NCI-H2107 treated with DMSO at 0.1 percent for 48 hours (cell line): ENCODE measurements at regions not wholly inside any gene's neighbourhood (a gene's known extent, or its start where the extent isn't known, plus 50 kb on each side); places are given as distances from the start of the nearest gene placed in this dataset.

ENCODE experiments used
- DNase-seq: peaks from one replicate; lab custom pipeline; 2025; ENCODE audit not compliant: unreplicated experiment; lab: John Stamatoyannopoulos, UW

DNA sequence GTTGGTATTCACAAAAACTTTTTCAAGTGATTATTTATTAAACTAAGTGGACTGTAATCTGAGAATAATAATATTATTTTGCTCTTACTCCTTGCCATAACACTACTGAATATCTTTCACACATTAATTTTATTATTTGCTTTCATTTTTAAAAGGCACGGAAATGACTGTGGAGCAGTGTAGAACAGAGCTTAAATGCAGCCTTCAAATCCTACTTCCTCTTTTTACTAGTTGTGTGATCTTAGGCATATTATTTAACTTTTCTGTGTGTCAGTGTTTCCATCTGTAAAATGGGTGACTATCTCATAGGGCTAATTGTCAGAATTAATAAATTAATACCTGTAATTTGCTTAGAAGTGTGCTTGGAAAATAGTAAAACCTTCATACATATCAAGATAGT lies 55.5 kb upstream of the SLC8A1 start:
- DNase-seq, result no peak

DNA sequence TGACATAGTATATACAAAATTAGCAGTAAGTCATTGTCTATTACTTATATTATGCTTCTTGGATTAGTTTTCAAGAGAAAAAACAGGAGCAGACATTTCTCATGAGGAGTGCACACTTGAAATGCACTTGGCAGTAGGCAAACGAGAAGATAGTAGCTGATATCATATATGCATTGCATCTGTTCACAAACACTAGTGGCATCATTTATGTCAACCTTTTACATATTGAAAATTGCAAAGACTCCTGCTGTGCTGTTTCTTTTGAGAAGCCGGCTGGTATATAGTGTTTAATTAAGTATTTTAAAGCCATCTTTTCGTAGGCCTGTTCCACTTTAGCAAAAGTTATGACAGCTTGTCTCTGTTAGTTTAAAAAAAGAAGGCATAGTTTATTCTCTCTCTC lies 58.4 kb upstream of the SLC8A1 start:
- DNase-seq, result no peak

DNA sequence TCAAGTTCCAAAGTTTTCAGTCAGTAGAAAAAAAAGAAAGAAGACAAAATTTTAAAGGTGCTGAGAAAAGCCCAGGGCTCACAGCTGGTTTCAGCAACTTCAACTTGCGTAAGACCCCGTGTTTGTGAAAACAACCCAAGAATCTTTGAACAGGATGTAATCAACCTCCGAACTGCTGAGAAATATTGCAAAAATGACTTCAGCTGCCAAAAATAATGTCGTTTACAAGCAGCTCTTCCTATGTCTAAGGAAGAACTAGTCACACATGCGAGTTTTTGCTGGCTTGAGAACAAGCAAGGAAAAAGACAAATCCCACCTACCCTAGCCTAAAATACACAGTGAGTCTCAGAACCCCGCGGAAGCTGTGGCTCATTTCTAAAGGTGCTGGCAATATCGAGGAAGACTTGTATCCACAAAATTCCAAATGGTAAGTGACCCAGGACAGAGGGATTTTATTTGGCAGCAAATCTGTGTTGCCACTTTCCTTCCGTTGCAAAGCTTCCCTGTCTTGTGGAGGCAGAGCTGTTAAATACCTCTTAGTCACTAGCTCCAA lies 59.8 kb upstream of the SLC8A1 start:
- DNase-seq, result no peak

DNA sequence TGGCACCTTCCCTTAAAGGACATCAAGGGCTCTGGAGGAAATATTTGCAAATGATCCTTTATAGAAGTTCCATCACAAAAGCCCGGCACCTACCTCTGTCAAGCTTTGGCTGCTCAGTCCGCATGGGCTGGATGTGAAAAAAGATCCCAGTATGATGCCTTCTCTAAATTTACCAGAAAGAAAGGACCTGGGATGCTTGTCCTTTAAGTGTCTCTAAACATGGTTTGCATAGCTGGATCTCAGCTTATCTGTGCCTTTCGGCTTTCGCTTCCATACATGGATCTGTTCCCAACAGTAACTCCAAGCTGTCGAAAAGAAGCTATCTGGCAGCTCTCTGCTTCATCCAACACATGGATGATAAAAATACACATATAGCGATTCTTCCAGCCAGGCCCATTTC lies 60.4 kb upstream of the SLC8A1 start:
- DNase-seq, result no peak

DNA sequence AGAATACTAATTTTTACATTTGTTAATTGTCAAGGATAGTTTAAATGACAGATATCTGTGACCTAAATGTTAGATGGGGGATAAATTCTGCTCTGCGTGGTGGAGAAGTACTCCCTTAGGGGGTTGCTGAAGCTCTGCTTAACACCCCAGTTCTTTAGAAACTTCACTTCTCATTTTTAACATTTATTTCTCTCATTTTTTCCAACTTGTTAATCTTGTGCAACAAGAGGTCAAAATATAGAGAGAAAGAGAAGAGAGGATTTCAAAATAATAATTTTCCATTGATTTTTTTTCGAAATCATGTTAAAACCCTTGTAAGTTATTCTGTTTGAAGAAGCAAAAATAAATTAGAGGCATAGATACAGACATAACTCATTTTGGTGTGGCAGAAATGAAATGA lies 61.3 kb upstream of the SLC8A1 start:
- DNase-seq, result no peak

DNA sequence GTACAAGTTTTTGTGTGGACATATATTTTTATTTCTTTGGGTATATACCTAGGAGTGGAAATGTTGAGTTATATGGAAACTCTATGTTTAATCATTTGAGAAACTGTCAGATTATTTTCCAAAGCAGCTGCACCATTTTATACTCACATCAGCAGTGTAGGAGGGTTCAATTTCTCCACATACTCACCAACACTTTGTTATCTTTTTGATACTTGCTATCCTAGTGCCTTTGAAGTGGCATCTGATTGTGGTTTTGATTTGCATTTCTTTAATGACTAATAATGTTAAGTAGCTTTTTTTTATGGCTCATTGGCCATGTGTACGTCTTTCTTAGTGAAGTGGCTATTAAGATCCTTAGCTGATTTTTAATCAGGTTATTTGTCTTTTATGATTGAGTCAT lies 64.7 kb upstream of the SLC8A1 start:
- DNase-seq, result no peak

DNA sequence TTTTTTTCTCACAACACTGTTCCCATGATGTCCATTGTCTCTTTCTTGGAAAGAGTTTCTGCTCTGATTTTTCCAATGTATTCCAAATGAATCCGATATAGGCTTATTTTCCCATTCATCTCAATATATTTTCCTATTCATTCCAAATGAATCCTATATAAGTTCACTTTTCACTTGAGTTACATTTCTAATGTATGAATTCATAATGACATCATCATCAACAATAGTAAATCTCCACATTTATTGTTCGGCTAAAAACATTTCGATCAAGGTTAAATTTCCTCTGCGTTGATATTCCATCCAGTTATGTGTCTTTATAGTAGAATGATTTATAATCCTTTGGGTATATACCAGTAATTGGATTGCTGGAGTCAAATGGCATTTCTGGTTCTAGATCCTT lies 76.7 kb upstream of the SLC8A1 start:
- no peak for DNase-seq

DNA sequence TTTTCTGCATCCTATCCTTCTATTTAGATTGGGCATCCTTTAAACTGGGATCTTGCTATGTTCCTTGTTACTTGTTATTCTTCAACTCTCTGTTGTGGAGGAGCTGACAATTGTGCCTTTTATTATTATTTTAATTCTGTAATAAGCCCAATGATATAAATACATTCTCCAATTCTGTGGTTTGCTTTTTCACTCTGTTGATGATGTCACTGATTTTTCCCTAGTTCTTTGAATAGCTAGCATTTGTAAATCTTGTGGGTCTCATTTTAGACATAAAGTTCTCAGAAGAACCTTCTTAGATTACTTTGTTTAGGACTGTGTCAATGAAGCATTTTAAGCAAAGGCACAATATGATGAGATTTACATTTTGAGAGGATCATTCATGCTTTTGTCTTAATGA lies 79.5 kb upstream of the SLC8A1 start:
- no peak for DNase-seq

DNA sequence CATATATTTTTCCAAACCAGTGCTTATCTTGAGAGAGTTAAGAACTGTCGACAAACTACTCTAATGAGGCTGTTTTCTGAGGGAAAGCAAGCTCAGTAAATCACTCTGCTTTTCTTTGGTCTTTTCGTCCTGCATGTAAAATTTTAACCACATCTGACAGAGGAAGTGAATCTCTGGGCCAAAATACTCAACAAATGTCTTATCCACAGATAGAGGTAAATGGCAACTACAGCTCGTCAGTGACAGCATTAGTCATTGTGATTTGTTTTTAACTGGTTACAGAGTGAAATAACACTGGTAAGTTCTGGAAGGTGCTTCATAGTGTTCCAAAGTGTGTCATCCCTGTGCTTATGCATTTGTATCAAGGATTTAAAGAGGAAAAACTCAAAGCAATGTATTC lies 82.6 kb upstream of the SLC8A1 start:
- DNase-seq, result no peak

DNA sequence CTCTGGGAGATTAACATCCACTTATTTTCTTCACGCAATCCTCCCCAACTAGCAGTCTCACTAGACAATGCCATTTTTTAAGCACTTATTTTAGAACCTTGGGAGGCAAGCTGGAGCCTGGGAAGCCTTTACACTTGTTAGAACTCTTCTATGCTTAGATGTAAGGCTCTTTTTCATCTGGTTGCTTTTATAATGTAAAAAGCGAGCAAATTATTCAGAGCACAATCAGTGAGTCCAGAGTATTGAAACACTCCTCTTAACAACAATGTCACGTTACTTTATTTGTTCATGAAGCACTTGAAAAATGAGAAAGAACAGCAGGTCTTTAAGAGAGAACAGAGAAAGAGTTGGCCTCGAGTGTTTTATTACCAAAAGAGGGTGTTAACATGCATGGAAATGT lies 84.1 kb upstream of the SLC8A1 start:
- DNase-seq, result peak; percentile 48

DNA sequence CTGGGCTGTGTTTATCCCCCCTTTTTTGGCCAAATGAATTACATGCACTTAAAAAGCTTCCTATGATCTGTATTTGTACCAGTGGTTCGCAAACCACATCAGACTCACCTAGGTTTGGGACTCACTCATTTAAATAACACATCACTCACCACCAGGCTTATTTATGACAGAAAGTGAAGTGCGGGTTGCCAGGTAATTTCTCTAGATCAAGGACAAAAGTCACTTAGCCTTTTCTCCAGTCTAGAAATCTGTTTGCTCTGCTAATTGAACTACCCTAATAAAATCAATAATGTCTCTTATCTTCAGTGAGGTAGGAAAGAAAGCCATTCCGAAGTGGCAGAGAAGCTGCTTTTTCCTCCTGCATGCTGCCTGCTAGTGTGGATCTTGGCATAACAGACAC lies 88.1 kb upstream of the SLC8A1 start:
- no peak for DNase-seq

DNA sequence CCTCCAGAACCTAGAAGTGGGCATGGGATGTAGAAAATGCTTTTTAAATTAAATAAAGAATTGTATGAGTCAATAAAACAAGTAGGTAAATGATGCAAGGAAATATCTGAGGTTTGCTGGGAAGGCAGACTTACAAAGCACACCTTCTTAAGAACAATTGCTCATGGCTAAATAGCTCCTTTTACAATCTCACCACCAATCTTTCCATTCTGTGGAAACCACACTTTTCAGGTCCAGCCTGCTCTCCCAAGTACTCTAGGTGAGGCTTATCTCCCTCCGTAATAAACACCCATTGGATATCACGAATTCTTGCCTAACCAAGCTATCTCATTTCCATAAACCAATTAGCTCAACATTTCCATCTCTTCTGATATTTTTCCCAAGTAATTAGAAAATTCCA lies 91.5 kb upstream of the SLC8A1 start:
- no peak for DNase-seq

DNA sequence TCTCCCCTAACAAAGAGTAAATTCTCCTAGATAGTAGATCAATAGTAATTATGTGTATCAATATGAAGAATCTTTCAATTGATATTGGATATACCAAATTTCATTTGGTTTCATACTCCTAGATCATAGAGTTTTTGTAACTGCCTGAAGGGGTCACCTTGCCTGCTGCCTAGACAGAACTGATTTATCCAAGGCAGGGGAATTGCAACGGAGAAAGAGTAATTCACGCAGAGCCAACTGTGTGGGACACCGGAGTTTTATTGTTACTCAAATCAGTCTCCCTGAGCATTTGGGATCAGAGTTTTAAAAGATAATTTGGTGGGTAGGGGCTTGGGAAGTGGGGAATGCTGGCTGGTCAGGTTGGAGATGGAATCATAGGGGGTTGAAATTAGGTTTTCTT lies 92.2 kb upstream of the SLC8A1 start:
- DNase-seq, result no peak

DNA sequence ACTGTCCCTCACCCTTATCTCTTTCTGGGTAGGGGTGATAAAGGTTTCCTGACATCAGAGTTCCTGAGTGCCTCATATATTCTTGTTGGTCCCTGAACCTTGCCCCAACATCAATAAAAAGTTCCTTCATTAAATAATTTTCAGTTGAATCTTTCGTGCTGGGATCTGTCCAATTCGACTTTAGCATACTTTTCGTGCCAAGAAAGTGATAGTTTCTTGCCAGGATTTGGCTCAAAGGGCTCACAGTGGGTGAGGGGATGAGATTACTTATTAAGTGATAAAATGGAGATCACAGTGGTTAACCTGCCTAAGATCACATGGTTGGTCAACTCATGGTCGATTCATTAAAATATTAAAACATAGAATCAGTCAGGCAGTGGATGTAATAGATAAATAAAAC lies 93.8 kb upstream of the SLC8A1 start:
- no peak for DNase-seq

DNA sequence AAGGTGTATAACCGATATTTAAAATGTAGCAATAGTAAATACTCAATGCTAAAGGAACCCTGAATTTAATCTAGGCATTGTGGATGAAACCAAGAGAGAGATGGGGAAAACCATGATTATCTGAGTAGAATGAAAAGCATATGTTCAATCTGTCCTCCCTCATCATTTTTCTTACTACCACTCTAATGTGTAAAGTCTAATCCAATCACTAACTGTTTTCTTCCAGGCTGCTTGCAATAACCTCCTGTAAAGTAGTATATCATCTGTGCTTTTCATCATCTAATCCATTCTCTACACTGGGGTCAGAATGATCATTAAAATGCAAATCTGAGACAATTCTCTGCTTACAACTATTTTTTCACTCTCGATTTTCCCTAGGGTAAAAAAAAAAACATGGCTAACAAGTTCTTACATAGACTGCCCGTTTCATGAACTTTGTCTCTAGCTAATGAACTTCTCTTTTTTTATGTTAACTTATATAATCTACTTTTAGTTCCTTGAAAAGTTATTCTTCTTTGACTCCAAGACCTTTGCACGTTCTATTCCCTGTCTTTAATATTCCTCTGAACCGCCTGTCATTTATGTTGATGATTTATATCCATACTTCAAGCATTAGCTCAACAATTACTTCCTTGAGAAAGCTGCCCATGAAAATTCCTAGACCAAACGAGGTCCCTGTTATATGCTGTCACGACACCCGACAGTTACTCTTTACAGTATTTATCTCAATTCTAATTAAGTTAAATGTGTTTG lies 94.7 kb upstream of the SLC8A1 start:
- no peak for DNase-seq

DNA sequence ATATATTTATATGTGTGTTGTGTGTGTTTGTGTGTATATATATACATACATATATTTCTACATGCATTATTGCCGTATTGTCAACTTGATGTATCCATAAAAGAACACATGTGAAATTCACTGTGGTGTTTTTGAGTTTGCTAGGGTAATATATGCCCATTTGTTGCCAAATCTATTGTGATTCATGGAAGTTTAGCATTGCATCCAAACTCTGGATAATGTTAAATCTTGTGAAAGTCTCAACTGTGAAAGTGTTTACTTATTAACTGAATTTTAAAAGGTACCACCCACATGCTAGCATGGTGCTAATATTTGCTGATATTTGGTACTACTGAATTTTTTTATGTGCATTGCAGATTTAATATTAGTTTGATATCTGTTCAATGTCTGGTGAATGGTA lies 96.6 kb upstream of the SLC8A1 start:
- no peak for DNase-seq

DNA sequence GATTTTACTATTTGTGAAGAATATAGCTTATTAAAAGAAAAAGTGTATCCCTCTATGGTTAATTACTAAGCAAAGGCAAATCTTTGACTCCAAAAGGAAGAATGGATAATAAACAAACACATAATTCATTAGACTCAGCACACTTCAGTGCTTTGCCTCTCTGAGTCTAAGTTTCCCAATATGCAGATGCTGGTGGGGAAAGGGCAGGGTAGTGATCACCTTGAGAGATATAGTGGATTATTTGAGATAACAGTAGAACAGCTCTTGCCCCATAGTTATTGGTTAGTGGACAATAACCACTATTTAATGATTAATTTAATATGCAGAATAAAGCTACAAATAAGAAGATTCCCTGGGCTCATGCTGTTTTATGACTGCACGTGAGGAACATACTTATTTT lies 98.2 kb upstream of the SLC8A1 start:
- DNase-seq, result no peak

DNA sequence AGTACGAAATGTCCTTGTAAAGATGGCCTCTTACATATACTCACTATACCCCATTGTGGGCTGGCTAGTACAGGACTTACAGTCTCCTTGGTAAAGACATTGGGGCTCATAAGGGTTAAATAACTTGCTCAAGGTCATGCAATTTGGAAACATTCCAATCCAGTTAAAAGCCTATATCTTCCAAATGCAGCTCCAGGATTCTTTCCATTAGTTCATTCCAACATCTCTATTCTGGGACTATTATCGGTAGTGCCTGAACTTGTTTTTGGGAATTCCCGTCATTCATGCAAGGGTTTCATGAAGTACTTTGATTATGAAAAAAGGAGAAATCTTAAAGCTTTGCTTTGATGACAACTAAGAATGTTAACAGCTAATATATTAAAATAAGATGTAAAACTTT lies 99.2 kb upstream of the SLC8A1 start:
- no peak for DNase-seq

DNA sequence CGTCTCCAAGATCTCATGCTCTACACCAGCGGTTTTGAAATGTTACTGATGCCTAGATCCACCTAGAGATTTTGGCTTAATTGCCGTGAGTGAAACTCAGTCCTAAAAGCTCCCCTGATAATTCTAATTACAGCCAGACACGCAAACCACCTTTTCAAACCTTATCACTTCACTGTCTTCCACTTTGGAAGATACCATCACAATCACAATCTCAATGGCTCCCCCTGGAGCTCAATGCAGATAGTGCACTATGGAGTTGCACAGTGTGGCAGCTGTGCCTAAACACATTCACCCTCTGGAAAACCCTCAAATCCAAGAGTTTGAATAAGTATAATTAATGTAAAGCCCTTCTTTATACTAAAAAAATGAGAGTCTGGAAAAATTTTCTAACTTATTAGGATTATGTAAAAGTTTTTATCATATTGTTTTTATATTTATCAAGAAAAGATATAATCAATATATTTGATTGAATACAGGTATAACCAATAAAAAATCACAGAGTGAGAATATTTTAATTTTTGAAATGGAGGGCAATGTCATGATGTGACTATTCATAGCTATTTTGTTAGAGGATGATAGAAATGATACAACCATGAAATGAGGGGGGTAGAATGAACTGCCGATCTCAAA lies 102.9 kb upstream of the SLC8A1 start:
- peak; percentile 64 for DNase-seq

DNA sequence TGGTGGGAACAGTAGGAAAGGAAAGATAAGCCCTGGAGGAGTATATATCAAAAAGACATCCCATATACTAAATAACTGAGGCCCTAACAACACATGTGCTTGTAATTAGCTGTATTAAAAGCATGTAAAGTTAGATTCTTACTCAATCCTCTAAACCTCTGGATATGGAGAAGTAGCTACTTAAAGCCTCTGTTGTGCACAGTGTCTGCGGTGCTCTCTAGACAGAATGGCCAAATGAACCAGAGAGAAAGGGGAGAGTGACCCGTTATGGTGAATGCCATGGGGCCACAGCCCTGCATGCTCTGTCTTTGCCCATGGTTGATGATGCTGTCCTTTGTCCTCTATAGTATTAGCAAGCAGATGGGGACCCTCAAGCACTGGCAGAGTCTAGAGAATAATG lies 104.4 kb upstream of the SLC8A1 start:
- DNase-seq, result no peak

DNA sequence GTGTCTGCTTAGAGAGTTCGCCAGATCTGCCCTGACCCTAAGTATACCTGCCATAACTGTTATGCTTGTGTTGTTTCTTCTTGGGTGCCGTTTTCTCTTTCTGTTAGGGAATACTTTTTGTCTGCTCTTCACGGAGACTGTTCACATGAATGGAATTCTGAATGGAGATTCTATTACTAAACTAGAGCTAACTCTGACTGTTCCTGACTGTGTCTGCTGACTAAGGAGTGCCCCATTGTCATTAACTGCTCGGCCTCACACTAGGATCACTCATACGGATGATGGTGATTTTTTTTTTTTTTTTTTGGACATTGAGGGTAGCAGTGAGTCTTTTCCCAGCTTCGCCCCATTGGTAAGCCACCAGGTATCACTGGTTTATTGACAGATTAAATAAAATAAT lies 104.8 kb upstream of the SLC8A1 start:
- DNase-seq, result no peak

DNA sequence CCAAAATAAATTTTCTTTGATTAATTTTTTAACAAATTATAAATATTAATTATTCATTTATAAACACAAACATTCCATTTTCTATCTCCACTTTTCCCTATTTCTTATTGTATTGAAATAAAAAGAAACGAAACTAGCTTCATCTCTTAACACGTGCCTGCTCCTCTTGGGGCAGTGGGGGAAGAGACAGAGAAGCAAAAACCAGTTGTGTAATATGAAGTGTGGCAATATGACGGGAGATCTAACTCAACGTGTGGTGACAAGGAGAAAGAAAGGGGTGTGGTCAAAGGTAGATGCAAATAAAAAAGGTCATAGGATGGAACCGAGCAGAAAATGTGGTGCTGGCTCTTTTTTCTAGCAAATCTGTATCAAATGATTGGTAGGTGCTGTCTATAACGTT lies 106.9 kb upstream of the SLC8A1 start:
- no peak for DNase-seq

DNA sequence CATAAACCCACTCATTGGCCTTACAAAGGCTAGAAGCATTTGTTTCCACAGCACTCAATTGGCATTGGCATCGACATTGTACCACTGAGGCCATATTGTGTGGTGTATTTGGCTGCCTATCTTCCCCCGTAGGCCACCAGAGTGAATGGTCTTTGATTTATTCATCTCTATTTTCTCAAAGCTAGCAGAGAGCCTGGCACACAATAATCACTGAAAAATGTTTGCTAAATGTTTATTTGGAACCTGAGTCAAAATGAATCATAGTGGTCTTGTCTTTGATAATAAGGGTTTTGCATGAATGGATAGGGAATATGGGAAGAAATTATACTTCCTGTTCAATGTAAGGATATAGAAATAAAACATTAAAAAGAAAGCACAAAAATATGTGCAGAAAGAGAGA lies 107.3 kb upstream of the SLC8A1 start:
- no peak for DNase-seq
